Stimulated activated naive CD8-positive, alpha-beta T cell treated with anti-CD3 and anti-CD28 coated beads, Interleukin-15, Interleukin-2, amounts not matched to agents 100 ng/mL and 50 ng/mL, for 24 hours (primary cell): ENCODE measurements at regions not wholly inside any gene's neighbourhood (a gene's known extent, or its start where the extent isn't known, plus 50 kb on each side); places are given as distances from the start of the nearest gene placed in this dataset.
"Not testable (repeated sequence)": the region's sequence is repeated elsewhere in the genome, so short reads cannot be mapped to it uniquely, and the experiment has no call there.

Experiments
- H3K27ac Mint-ChIP-seq: one replicate; pipeline ENCODE4 v1.8.0; 2021; ENCODE audit warnings: mild to moderate bottlenecking, mixed read lengths
- H3K27me3 Mint-ChIP-seq: one replicate; pipeline ENCODE4 v1.8.0; 2021; ENCODE audit warnings: mixed read lengths
- H3K36me3 Mint-ChIP-seq: one replicate; pipeline ENCODE4 v1.8.0; 2021; ENCODE audit warnings: low read depth, mixed read lengths
- H3K4me1 Mint-ChIP-seq: one replicate; pipeline ENCODE4 v1.8.0; 2021; ENCODE audit warnings: low read depth, mixed read lengths
- H3K4me3 Mint-ChIP-seq: one replicate; pipeline ENCODE4 v1.8.0; 2021; ENCODE audit warnings: mild to moderate bottlenecking, mixed read lengths
- H3K9me3 Mint-ChIP-seq: one replicate; pipeline ENCODE4 v1.8.0; 2021; ENCODE audit warnings: mixed read lengths

- Mint-ChIP-seq H3K4me1 (no peaks in the 10 kb centered on the region), H3K27me3 (peaks cover 3% of the 10 kb centered on the region), H3K9me3 (peaks cover 5% of the 10 kb centered on the region), H3K27ac (no peak overlapping the region), H3K4me3 (no peak overlapping the region), H3K36me3 (no peaks in the 10 kb centered on the region)
Observed at GRCh38 chr22:47888817-47889216, 1126.4 kb downstream of the TBC1D22A start.

GRCh38 chr22:47884775-47885174 lies 1122.3 kb downstream of the TBC1D22A start:
- Mint-ChIP-seq H3K27ac (no peak overlapping the region), H3K4me1 (no peaks in the 10 kb centered on the region), H3K4me3 (no peak overlapping the region), H3K27me3 (peaks cover under 1% of the 10 kb centered on the region), H3K9me3 (no peaks in the 10 kb centered on the region), H3K36me3 (no peaks in the 10 kb centered on the region)

GRCh38 chr22:47884200-47884599 lies 1121.8 kb downstream of the TBC1D22A start:
- H3K9me3 Mint-ChIP-seq = no peaks in the 10 kb centered on the region
- peaks cover 4% of the 10 kb centered on the region for H3K27me3 Mint-ChIP-seq
- H3K4me3 Mint-ChIP-seq = no peak overlapping the region
- H3K27ac Mint-ChIP-seq = no peak overlapping the region
- H3K4me1 Mint-ChIP-seq = no peaks in the 10 kb centered on the region
- no peaks in the 10 kb centered on the region for H3K36me3 Mint-ChIP-seq

- H3K27ac Mint-ChIP-seq = no peak overlapping the region
- H3K4me1 Mint-ChIP-seq = no peaks in the 10 kb centered on the region
- H3K36me3 Mint-ChIP-seq = no peaks in the 10 kb centered on the region
- H3K27me3 Mint-ChIP-seq = peaks cover 4% of the 10 kb centered on the region
- no peak overlapping the region for H3K4me3 Mint-ChIP-seq
- no peaks in the 10 kb centered on the region for H3K9me3 Mint-ChIP-seq
Observed at GRCh38 chr22:47883757-47884156, 1121.3 kb downstream of the TBC1D22A start.

- H3K4me3 Mint-ChIP-seq = no peak overlapping the region
- H3K4me1 Mint-ChIP-seq = no peaks in the 10 kb centered on the region
- H3K27ac Mint-ChIP-seq = no peak overlapping the region
- H3K27me3 Mint-ChIP-seq = peaks cover 28% of the 10 kb centered on the region
- no peaks in the 10 kb centered on the region for H3K9me3 Mint-ChIP-seq
- no peaks in the 10 kb centered on the region for H3K36me3 Mint-ChIP-seq
Observed at GRCh38 chr22:47879346-47879745, 1116.9 kb downstream of the TBC1D22A start.

- no peaks in the 10 kb centered on the region for H3K36me3 Mint-ChIP-seq
- no peaks in the 10 kb centered on the region for H3K4me1 Mint-ChIP-seq
- H3K27ac Mint-ChIP-seq = no peak overlapping the region
- H3K9me3 Mint-ChIP-seq = no peaks in the 10 kb centered on the region
- no peak overlapping the region for H3K4me3 Mint-ChIP-seq
- H3K27me3 Mint-ChIP-seq = peaks cover 31% of the 10 kb centered on the region
Observed at GRCh38 chr22:47878460-47878859, 1116.0 kb downstream of the TBC1D22A start.

- peaks cover 4% of the 10 kb centered on the region for H3K9me3 Mint-ChIP-seq
- no peak overlapping the region for H3K27ac Mint-ChIP-seq
- H3K4me1 Mint-ChIP-seq = no peaks in the 10 kb centered on the region
- peaks cover 33% of the 10 kb centered on the region for H3K27me3 Mint-ChIP-seq
- H3K36me3 Mint-ChIP-seq = no peaks in the 10 kb centered on the region
- no peak overlapping the region for H3K4me3 Mint-ChIP-seq
Observed at GRCh38 chr22:47872761-47873535, 1110.5 kb downstream of the TBC1D22A start.

- Mint-ChIP-seq H3K4me3 (no peak overlapping the region), H3K36me3 (no peaks in the 10 kb centered on the region), H3K4me1 (no peaks in the 10 kb centered on the region), H3K27ac (no peak overlapping the region), H3K9me3 (peaks cover under 1% of the 10 kb centered on the region), H3K27me3 (peaks cover 18% of the 10 kb centered on the region)
Observed at GRCh38 chr22:47865626-47866025, 1103.2 kb downstream of the TBC1D22A start.

GRCh38 chr22:47862394-47862793 lies 1099.9 kb downstream of the TBC1D22A start:
- no peaks in the 10 kb centered on the region for H3K4me1 Mint-ChIP-seq
- H3K36me3 Mint-ChIP-seq = no peaks in the 10 kb centered on the region

GRCh38 chr22:47860907-47861306 lies 1098.5 kb downstream of the TBC1D22A start:
- not testable (repeated sequence) for H3K4me3 Mint-ChIP-seq, H3K27ac Mint-ChIP-seq, H3K4me1 Mint-ChIP-seq, H3K9me3 Mint-ChIP-seq, H3K36me3 Mint-ChIP-seq
- H3K27me3 Mint-ChIP-seq = peaks cover 22% of the 10 kb centered on the region

More at GRCh38 chr22:47862394-47862793, 1099.9 kb downstream of the TBC1D22A start:
- peaks cover 18% of the 10 kb centered on the region for H3K27me3 Mint-ChIP-seq
- H3K4me3 Mint-ChIP-seq = no peak overlapping the region
- no peaks in the 10 kb centered on the region for H3K9me3 Mint-ChIP-seq
- no peak overlapping the region for H3K27ac Mint-ChIP-seq

GRCh38 chr22:47859881-47860525 lies 1097.6 kb downstream of the TBC1D22A start:
- no peaks in the 10 kb centered on the region for H3K4me1 Mint-ChIP-seq
- H3K27ac Mint-ChIP-seq = no peak overlapping the region
- no peaks in the 10 kb centered on the region for H3K9me3 Mint-ChIP-seq
- peaks cover 22% of the 10 kb centered on the region for H3K27me3 Mint-ChIP-seq
- H3K4me3 Mint-ChIP-seq = no peak overlapping the region
- no peaks in the 10 kb centered on the region for H3K36me3 Mint-ChIP-seq

GRCh38 chr22:47858773-47859306 lies 1096.4 kb downstream of the TBC1D22A start:
- Mint-ChIP-seq H3K27ac (no peak overlapping the region), H3K36me3 (no peaks in the 10 kb centered on the region), H3K9me3 (no peaks in the 10 kb centered on the region), H3K4me1 (no peaks in the 10 kb centered on the region), H3K27me3 (peaks cover 26% of the 10 kb centered on the region), H3K4me3 (no peak overlapping the region)

- H3K27me3 Mint-ChIP-seq = peaks cover 29% of the 10 kb centered on the region
- H3K9me3 Mint-ChIP-seq = no peaks in the 10 kb centered on the region
- H3K4me3 Mint-ChIP-seq = no peak overlapping the region
- H3K36me3 Mint-ChIP-seq = no peaks in the 10 kb centered on the region
- no peak overlapping the region for H3K27ac Mint-ChIP-seq
- no peaks in the 10 kb centered on the region for H3K4me1 Mint-ChIP-seq
Observed at GRCh38 chr22:47854680-47855079, 1092.2 kb downstream of the TBC1D22A start.

- Mint-ChIP-seq H3K9me3 (no peaks in the 10 kb centered on the region), H3K27me3 (peaks cover 29% of the 10 kb centered on the region), H3K4me3 (no peak overlapping the region), H3K4me1 (no peaks in the 10 kb centered on the region), H3K27ac (no peak overlapping the region), H3K36me3 (no peaks in the 10 kb centered on the region)
Observed at GRCh38 chr22:47854251-47854650, 1091.8 kb downstream of the TBC1D22A start.

- Mint-ChIP-seq H3K4me3 (no peak overlapping the region), H3K27me3 (peaks cover 29% of the 10 kb centered on the region), H3K36me3 (no peaks in the 10 kb centered on the region), H3K9me3 (no peaks in the 10 kb centered on the region), H3K27ac (no peak overlapping the region), H3K4me1 (no peaks in the 10 kb centered on the region)
Observed at GRCh38 chr22:47853750-47854149, 1091.3 kb downstream of the TBC1D22A start.
